Astrocyte of the cerebellum (primary cell): ENCODE measurements at regions not wholly inside any gene's neighbourhood (a gene's known extent, or its start where the extent isn't known, plus 50 kb on each side); places are given as distances from the start of the nearest gene placed in this dataset.
"Not testable (repeated sequence)": the region's sequence is repeated elsewhere in the genome, so short reads cannot be mapped to it uniquely, and the experiment has no call there.

ENCODE experiments used
- DNase-seq: peaks from one replicate; pipeline ENCODE4 v3.0.0-alpha.2; 2011; ENCODE audit warnings: low read depth
- H3K4me3 ChIP-seq: 2 replicates; pipeline ENCODE4 v1.5.1; 2011; ENCODE audit warnings: mild to moderate bottlenecking, low read depth, low read length, moderate library complexity
- in situ Hi-C: cut with HindIII; loops from 2 replicates; pipeline ENCODE4 v1.10.0; 2017; ENCODE audit warnings: low sequenced_read_pairs
- TF ChIP-seq, protein P1 (sequence below): IDR thresholded peaks from 2 replicates; pipeline ENCODE4 v1.5.1; 2012; ENCODE audit warnings: low read length, low read depth, moderate library complexity, mild to moderate bottlenecking; ENCODE audit errors: missing control alignments

DNA sequence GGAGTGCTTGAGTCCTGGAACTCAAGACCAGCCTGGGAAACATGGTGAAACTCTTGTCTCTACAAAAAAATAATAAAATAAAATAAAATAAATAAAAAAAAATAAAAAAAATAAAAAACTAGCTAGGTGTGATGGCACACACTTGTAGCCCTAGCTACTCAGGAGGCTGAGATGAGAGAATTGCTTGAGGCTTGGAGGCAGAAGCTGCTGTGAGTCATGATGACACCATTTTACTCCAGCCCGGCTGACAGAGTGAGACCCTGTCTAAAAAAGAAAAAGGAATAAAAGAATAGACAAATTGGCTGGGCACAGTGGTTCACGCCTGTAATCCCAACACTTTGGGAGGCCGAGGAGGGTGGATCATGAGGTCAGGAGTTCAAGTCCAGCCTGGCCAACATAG lies 1168.9 kb downstream of the SLITRK5 start:
- H3K4me3 ChIP-seq: no peak overlapping the region
- in situ Hi-C loops: no loop called here
- TF ChIP-seq, protein P1, sequence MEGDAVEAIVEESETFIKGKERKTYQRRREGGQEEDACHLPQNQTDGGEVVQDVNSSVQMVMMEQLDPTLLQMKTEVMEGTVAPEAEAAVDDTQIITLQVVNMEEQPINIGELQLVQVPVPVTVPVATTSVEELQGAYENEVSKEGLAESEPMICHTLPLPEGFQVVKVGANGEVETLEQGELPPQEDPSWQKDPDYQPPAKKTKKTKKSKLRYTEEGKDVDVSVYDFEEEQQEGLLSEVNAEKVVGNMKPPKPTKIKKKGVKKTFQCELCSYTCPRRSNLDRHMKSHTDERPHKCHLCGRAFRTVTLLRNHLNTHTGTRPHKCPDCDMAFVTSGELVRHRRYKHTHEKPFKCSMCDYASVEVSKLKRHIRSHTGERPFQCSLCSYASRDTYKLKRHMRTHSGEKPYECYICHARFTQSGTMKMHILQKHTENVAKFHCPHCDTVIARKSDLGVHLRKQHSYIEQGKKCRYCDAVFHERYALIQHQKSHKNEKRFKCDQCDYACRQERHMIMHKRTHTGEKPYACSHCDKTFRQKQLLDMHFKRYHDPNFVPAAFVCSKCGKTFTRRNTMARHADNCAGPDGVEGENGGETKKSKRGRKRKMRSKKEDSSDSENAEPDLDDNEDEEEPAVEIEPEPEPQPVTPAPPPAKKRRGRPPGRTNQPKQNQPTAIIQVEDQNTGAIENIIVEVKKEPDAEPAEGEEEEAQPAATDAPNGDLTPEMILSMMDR: no peak
- no peak for DNase-seq

DNA sequence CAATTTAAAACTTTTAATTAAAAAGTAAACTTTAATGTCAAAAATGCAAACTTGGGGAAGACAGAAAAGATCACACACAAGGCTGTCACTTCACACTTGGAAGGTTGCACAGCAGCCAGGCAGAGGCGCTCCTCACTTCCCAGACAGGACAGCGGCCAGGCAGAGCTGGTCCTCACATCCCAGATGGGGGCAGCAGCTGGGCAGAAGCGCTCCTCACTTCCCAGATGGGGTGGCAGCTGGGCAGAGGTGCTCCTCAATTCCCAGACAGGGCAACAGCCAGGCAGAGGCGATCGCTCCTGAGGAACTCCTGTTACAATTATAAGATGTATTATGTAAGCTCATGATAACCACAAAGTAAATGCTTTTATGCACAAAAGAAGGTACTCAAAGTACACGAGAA lies 1181.1 kb downstream of the SLITRK5 start:
- H3K4me3 ChIP-seq, in situ Hi-C loops, DNase-seq: not testable (repeated sequence)

DNA sequence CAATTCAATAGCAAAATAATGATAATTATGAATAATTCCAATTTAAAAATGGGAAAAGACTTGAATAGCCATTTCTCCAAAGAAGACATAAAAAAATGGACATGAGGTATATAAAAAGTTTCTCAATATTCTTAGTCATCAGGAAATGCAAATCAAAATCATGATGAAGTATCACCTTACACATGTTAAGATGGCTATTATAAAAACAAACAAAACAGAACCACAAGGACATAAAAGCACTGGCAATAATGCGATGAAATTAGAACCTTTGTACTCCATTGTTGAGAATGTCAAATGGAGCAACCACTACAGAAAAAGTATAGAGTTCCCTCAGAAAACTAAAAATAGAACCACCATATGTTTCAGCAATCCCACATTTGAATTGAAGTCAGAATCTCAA lies 1186.1 kb downstream of the SLITRK5 start:
- TF ChIP-seq, protein P1: no peak
- in situ Hi-C loops: no loop called here
- DNase-seq: no peak

GRCh38 chr13:88862095-88862620 lies 1191.0 kb downstream of the SLITRK5 start:
- in situ Hi-C loops: no loop called here
- DNase-seq: no peak
- TF ChIP-seq, protein P1: no peak
- no peak overlapping the region for H3K4me3 ChIP-seq

More for the DNA sequence above, 1186.1 kb downstream of the SLITRK5 start:
- H3K4me3 ChIP-seq: no peak overlapping the region

DNA sequence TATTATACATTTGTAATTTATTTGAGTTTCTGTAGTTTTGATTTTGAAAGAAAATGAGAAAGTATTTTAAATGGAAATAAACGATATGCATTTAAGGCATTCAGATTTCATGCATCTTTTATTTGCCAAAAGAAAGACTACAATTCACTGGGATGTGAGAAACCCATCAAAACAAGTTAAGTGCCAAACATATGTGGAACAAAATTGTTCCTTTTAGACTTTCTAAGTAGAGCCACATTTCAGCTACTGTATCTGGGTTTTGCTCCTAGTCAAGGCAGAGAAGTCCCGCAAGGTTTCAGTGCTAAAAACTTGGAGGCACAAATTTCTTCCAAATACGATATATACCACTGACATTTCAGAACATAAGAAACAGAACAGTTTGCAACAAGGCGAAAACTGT lies 1191.9 kb downstream of the SLITRK5 start:
- no peak for DNase-seq
- H3K4me3 ChIP-seq: no peak overlapping the region
- in situ Hi-C loops: no loop called here
- TF ChIP-seq, protein P1: no peak

- in situ Hi-C loops: no loop called here
- no peak for DNase-seq
- no peak overlapping the region for H3K4me3 ChIP-seq
- TF ChIP-seq, protein P1: no peak
Measured at GRCh38 chr13:88866195-88866594, 1195.0 kb downstream of the SLITRK5 start.

- TF ChIP-seq, protein P1: no peak
- no peak overlapping the region for H3K4me3 ChIP-seq
- in situ Hi-C loops: no loop called here
- no peak for DNase-seq
Measured at GRCh38 chr13:88883741-88884140, 1212.6 kb downstream of the SLITRK5 start.
